GM12891 (cell line): ENCODE measurements at regions not wholly inside any gene's neighbourhood (a gene's known extent, or its start where the extent isn't known, plus 50 kb on each side); places are given as distances from the start of the nearest gene placed in this dataset.

ENCODE experiments used
- PAX5 ChIP-seq: IDR thresholded peaks from 2 replicates; pipeline ENCODE4 v1.6.1; 2011; ENCODE audit warnings: low read length, moderate library complexity, mild to moderate bottlenecking; ENCODE audit not compliant: insufficient read depth, severe bottlenecking
- POLR2A ChIP-seq: IDR thresholded peaks from 2 replicates; pipeline ENCODE4 v1.6.1; 2011; ENCODE audit warnings: low read depth, low read length, control low read depth
- POLR2AphosphoS5 ChIP-seq: IDR thresholded peaks from 2 replicates; pipeline ENCODE4 v1.6.1; 2011; ENCODE audit warnings: low read depth, low read length, control low read depth
- POU2F2 ChIP-seq: IDR thresholded peaks from 2 replicates; pipeline ENCODE4 v1.6.1; 2011; ENCODE audit warnings: low read depth, mild to moderate bottlenecking, control low read depth, low read length, moderate library complexity
- SPI1 ChIP-seq: IDR thresholded peaks from 2 replicates; pipeline ENCODE4 v1.6.1; 2011; ENCODE audit warnings: low read depth, low read length, control low read depth
- TAF1 ChIP-seq: IDR thresholded peaks from 2 replicates; pipeline ENCODE4 v1.6.1; 2011; ENCODE audit warnings: low read depth, low read length, control low read depth

GRCh38 chr6:22152841-22153240, 144.0 kb downstream of the PRL start:
- TF ChIP-seq POLR2AphosphoS5 (no peak), POLR2A (no peak), TAF1 (no peak), POU2F2 (no peak), PAX5 (no peak), SPI1 (no peak)
